ENCODE measurements at regions not wholly inside any gene's neighbourhood (a gene's known extent, or its start where the extent isn't known, plus 50 kb on each side); places are given as distances from the start of the nearest gene placed in this dataset.

DNA sequence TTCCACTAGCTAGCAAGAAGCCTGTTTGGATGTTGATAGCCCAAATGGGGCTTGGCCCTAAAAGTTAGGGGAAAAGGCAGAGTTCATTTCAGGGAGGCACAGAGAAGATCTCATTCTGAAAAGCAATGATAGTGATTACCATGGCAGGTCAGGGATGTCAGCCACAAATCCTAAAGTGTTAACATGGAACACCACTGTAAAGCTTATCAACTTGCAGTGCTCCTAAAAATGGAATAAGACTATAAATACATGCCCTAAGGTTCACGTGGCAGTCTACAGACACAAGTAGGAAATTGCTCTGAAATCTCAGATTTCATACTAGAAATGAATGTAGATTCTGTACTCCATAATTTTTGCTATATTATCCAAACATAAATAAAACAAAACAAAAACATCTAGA is 280.0 kb upstream of the E2F7 start:
- no peak for DNase-seq

DNA sequence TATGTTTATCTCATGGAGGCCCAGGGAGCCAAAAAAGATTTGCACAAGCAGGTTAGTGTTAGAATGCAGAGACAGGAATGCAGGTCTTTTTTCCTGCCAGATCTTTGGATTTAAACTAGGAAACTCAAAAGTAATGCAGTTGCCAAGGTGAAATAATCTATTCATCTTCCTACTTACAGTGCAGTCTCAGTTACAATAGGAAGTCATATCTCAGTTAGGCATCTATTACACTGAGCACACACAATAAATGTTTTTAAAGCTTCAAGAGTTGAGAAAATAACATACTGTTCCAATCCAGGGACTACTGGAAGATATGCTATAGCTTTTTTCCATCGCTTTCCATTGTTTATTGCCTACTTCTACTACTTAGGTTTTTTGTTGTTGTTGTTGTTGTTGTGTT is 279.3 kb upstream of the E2F7 start:
- no peak for DNase-seq

DNA sequence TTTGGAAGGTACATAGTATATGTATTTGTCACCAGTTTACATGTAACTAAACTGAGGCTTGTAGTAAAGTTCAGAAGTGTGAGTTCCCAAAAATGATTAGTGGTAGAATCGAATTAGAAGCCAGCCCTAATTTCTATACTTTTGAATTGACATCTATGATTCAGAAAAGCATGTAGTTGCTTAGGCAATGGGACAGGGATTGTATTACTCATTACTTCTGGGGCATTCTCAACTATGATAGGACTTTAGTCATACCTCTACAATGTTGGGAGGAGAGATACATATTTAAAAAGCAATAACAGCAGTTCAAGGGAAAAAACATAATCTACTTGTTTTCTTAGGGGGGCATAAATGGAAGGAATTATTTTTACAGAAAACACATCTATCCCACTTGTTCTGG is 277.9 kb upstream of the E2F7 start:
- DNase-seq = no peak

DNA sequence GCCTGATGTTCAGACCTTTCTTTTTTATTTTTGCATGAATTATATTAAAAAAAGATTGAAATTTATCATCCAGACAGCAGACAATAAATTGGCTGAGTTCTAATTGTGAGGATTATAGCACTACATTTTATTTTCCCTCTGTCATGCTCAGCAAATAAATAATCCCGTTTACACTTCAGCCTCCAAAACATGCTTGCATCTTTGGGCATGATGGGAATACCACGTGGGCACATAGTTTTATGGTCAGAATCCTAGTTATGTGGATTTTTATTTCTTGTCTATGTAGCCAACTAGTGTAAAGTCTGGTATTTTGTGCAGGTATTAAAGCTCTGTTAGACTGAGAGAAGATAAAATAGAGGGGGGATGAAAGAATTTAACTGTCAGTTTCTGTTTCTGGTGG is 276.9 kb upstream of the E2F7 start:
- no peak for DNase-seq

DNA sequence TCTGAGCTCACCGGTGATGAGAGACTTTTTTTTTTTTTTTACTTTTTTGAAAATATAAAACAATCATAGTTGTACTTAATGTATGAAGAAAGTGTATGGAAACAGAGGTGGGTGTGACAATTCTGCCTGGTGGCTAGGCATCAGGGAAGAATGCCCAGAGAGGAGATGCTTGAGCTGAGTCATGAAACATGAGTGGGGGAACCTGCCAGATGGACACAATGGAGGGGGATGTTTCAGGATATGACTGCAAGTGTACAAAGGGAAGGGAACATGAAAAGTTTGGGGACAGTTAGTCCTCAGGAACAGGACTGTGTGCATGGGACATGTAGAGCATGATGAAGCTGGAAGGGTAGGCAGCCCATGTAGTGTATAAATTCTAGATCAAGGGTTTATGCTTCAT is 274.2 kb upstream of the E2F7 start:
- no peak for DNase-seq

DNA sequence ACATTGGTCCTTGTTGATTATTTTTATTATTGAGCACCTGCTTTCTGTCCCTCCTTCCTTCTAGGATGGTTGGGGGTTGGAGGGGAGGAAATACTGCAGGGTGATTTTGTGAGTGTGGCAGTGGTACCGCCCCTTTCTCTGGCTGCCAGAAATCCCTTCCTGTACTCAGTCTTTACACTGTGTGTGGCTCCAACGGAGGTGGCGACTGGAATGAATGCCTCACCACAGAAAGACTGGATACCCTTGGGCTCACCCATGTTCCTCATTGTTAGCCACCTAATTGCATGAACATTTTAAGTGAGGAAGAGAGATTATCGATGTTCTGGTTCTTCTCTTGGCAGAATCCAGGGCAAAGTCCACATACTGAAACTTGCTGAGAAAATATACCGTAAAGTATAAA is 272.0 kb upstream of the E2F7 start:
- no peak for DNase-seq

DNA sequence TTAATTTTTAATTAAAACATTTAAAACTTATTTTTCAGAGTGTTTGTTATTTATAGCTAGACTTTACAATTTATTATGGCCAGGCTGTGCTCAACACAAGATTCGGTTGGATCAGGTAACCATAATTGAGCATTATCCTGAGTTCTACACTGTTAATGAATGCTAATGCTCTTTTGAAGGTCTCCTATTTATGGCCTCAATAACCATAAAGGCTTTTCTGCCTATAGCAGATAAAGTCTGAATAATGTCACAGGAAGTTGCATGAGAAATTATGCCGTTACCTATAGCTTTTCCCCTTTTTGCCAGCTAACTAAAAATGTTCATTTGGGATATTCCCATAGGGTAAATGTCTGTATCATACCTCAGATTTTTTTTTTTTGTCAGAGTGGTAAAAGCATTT is 269.4 kb upstream of the E2F7 start:
- no peak for DNase-seq

DNA sequence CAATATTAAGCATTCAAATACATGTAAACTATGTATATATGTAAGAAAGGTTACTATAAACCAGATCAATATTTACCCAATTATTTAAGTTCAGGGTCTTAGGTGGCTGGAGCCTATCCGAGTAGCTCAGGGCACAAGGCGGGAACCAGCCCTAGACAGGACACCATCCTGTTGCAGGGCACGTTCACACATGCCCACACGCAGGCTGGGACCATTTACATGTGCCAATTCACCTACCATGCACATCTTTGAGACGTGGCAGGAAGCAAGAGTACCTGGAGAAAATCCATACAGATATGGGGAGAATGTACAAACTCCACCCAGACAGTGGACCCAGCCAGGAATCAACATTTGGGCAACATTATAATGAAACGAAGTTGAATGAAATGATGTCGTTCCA is 263.0 kb upstream of the E2F7 start:
- DNase-seq = no peak

DNA sequence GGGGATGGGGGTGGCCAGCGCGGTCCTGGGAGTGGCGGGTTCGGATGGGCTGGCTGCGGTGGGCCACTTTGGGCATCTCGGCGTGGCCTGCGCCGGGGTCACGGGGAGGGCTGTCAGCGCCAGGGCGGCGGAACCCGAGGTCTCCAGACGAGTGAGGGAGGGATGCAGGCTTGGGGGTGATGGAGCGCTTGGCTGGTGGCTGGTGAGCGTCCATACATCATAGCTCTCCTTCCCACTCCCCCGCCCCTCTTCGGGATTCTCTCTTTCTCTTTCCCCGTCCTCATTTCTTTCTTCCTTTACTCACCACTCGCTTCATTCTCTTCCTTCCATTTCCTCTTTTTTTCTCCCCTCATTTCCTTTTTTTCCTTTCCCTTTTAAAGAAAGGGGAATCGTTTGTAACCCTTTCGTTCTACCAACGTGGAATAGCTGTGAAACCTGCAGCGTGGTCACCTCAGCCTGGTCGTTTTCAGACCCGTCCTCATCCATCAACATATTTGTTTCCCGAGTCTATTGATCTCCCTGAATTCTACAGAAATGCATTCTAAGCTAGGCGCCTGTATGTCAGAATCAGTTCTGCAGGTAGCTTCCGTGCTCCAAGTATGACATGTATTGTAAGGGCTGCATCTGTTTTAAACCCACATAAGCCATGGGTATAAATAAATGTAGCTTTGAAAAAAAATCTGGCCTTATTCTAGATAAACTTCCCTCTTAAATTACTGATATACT is 260.3 kb upstream of the E2F7 start:
- DNase-seq = peak in 1 of 4 experiments; percentile 2

DNA sequence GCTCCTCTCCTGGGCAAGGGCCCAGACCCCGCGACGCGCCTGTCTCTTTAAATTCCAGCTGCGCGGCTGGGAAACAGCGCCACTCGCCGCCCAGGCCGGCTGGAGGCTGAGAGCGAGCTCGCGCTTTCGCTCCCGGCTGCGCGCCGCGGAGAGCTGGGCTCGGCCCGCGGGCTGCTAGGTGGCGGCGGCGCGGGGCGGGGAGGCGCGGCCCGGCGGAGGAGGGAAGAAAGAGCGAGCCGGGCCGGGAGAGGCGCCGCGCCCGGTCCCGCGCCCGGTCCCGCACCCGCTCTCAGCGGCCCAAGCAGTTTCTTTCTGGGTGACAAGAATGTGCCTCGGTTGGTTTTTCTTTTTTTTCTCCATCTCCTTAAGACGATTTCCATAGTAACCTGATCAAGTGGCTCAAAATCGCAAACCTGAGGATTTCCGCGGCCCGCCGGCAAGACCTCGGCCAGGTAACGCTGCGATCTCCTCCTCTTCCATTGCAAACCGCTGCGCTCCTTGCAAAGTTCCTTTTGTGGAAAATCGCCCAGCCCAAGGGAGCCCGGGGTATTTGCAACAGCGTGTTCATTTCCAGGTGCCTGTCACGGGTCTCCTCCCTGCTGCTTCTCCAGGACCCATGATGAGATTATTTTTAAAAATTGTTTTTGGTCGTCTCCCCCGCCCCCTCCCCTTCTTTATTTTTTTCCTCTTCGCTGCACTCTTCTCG is 259.5 kb upstream of the E2F7 start:
- DNase-seq = peak; percentile 47 to 80 (median 56)

DNA sequence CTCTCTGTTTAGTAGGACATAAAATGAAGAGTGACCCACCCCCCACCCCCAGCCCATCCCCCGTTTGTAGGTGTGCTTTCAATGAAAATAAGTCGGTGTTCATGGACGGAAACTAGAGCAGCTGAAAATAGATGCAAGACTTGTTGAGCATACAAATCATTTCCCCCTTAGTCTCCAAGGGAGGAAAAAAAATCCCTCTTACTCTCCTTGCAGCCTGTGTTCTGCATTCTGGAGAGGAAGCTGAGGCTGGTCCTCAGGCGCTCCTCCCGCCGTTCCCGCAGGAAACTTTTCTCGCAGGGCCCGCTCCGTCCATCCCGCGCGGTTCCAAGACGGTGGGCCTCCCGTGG is 259.0 kb upstream of the E2F7 start:
- no peak for DNase-seq

DNA sequence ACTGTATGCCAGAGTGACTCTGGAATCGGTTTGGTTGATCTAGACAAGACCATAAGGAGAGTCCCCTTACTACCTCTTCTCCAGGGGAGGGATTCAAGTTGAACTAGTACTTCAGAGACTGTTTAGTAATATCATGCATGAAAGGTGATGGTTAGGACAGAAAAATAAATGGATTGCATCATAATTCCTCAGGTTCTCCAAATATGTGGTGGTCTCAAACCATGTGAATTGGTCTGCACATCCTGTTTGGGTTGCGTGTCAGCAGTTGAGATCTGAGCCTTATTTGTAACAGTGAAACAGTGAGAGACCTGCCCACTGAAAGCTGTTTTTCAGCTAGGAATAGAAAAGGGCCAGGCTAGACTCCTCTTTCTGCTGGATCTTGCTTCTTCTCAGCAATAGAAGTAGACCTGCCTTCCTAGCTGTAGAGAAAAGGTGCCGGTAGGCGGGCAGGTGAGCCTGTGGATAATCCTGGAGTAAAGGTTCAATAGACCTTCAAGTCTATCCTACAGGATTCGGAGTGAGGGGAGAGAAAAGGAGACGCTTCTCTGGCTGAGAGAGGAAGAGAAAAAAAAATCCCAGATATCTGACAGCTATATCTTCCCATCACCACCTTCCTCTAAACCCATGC is 258.5 kb upstream of the E2F7 start:
- no peak for DNase-seq

DNA sequence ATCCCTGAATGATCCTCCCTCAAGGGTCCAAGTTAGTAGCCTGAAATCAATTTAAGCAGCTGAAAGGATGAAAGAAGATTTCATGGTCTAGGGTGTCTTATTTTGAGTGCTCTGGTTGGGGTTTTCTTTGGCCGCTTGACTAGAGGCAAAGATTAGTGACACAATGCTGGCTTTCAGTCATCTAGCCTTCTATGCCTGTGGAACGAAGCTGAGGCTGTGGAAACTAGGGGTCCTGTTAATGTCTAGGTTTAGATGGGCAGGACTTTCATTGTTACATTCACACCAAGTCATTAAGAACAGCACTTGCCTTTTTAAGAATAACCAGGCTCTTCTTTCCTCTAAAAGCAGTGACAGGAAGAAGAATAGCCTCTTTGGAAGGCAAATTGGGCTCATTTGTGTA is 253.8 kb upstream of the E2F7 start:
- no peak for DNase-seq

DNA sequence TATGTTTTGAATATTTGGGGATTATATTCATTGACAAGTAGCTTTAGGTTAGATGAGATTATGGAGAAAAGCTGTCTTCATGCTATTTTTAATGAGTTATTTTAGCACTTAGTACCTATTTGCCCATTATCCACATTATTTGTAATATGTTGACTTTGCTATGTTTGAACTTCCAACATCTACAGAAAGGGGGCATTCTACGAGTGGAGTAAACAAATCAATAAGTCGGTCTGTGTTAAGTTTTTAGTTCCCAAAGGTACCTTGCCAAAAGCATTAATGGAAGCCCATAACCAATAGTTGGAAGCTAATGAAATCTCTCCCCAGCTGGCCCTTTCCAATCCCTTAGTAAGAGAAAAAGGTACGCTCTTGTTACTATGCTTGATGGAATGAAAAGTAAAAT is 250.0 kb upstream of the E2F7 start:
- DNase-seq = no peak

DNA sequence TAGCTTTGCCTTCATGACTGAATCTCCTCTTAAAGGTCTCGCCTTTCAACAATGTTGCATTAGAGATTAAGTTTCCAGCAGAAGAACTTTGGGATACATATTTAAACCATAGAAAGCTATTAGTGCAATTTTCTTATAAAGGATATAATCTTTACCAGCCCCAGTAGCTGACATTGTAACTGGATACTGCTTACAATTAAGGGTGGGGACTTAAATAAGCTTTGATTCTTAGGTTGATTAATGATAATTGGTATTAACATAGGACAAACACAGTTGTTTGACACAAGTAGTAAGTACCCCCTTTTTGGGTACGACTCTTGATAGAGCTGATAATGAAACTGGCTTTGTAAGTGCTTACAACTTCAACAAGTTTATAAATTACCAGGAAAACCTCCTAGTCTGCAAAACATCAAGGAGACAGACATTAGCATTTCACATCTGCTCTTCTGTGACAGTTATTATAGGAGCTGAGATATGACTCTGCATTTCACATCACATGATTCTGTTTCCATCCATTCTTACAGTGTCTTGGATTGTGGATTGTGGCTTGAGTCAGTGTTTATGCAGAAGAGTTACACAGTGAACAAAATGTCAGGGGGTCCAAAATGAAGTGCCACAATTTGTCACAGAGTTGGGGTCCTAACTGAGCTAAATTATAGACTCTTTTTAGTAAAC is 249.1 kb upstream of the E2F7 start:
- no peak for DNase-seq

DNA sequence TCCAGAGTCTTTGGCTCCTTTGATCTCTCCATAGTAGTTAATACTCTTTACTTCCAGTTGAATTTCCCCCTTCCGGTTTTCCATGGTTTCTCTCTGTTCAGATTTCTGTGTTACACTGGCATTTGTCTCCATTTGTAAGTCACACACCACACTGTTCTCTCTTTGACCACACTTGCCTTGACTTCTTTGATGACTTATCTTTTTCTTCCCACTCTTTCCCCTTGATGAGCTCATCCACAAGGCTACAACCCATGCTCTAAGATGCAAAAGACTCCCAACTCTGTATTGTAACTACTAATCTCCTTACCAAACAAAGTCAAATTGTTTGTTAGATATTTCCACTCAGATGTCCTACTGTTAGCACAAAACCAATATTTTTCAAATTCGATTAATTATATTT is 242.7 kb upstream of the E2F7 start:
- DNase-seq = peak in 3 of 4 experiments; percentile 14 to 54 (median 28)

DNA sequence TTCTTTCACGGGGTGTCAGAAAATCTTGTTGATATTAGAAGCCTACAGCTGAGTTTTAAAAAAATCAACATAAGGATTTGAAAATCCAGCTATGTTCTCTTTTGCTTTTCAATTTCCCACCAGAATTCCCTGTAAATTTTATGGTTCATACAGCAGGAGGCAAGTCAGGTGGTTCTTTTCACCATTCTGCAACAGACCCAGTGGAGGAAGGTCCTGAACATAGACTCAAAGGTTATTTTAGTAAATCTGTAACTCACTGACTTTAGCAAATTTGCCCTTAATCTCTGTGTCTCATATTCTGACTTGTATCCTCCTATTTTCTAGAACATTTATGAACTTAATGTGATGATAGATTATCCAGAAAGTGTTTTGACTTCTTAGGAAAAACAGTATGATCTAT is 235.4 kb upstream of the E2F7 start:
- DNase-seq = no peak

DNA sequence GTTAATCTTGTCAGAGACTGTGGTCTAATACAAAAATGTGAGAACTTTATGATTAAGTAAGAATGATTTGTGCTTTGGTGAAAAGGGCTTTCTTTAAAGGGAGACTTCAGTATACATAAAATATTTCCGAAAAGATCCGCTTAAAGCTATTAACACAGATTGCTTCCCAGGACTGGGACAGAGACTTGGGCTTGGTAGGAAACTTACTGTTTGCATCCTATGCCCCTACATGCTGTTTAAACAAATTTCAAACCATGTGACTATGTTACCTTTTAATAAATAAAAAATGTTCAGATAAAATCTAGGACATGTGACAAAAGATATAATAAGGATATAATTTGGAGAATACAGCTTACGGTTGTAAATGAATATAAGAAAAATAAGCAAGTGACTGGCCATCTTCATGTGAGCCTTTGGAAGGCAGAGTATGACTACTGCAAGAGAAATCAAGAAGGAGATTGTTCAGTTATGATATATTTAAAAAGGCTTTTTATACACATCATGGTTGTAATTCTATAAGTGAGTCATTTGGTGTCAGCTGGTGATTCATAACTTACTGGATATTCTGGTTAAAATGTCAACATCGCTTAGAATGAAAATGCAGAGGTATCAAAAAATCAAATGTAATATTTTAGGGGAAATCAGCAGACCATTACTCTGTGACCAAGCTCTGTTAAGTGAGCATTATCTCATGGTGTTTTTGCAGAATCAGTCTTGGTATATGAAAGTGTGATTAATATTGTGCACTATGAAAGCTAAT is 234.7 kb upstream of the E2F7 start:
- peak in 3 of 4 experiments; percentile 1 to 49 (median 5) for DNase-seq

DNA sequence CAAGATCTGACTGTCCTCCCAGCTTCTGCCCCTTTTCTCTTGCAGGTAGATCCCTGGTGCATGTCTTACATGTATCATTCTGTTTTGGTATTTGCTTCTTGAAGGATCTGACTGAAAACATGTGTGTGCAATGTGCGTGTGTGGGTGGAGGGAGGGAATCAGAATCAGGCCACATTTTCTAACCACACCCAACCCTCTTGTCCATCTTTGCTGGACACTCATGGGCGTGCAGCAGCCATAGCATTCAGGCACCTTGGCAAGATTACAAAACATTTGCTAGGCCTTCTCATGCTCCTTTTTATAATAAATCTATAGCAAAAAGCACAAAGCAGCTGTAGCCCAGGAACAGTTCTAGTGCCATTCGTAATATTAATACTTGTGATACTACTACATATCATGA is 233.6 kb upstream of the E2F7 start:
- no peak for DNase-seq

DNA sequence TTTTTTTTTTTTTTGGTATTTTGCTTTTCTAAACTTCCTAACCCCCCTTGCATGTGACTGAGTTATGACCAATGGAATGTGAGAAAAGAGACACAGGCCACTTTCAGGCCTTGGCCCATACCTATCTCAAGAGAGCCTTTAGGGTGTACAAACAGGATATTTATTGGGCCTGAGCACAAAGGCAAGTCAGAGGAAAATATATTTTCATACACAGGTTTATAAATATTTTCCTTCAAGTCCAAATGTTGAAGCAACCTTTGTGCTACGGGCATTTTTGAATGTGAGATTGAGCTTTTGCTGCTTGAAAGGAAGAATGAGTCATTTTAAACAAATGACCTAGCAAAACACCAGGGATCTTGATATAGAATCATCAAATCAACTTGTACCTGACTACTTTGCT is 228.6 kb upstream of the E2F7 start:
- DNase-seq = no peak

DNA sequence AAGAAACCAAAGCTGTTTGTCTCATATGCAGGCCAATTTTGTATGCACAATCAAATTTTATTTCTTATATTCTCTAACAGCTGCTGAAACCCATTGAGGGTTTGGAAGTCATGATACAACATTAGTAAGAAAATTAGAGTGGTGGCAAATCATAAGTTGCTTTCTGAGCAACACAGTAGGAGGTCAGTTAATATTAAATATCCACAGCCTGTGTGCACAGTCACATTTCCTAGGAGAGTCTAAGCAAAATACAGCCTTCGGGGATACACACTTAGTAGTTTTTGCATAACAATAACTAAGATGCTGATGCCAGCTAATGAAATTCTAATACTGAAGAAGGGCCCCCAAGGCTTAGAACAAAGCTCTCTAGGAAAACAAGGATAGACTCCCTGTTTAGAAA is 209.6 kb upstream of the E2F7 start:
- no peak for DNase-seq

DNA sequence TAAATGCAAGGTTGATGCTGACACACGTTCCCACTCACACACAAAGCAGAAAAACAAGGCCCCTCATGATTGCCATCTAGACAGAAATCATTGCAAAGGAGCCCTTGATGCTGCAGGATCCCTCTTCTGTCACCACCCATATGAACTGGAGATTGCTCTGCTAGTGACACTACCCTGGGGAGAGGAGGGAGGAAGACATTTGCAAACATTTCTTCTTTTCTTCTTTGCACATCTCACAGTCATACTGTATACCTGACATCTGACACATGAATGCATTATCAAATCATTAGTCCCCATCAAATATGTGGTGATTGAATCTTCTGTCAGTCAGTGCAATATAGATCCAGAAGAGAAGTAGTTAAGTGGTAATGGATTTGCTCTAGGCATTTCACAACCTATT is 208.5 kb upstream of the E2F7 start:
- no peak for DNase-seq

DNA sequence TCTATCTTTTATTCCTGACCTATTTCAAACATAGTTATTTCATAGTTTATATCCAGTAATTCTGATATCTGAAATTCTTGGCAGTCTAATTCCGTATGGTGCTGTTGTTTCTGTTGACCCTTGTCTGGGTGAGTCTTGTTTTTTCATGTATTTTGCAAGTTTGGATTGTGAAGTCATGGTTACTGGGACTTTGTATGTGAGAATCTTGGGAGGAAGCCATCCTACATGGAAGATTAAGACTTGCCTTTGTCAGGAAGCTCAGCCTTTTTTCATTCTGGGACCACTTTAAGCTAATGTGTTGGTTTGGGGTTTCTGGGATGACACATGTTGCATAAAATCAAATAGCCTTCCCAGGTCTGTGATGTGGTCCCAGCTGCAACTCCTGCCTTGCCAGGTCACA is 191.6 kb upstream of the E2F7 start:
- DNase-seq = no peak
